ENCODE measurements at regions not wholly inside any gene's neighbourhood (a gene's known extent, or its start where the extent isn't known, plus 50 kb on each side); places are given as distances from the start of the nearest gene placed in this dataset.

- DNase-seq (ENCODE audit: low read depth): no peak
Observed at GRCh38 chr2:235141411-235142128, 189.8 kb downstream of the SH3BP4 start.

- no peak for DNase-seq (ENCODE audit: low read depth)
Observed at GRCh38 chr2:235142601-235143000, 190.8 kb downstream of the SH3BP4 start.

GRCh38 chr2:235143789-235144188 lies 192.0 kb downstream of the SH3BP4 start:
- DNase-seq (ENCODE audit: low read depth): no peak

GRCh38 chr2:235144291-235144690 lies 192.5 kb downstream of the SH3BP4 start:
- no peak for DNase-seq (ENCODE audit: low read depth)

GRCh38 chr2:235146206-235146605 lies 194.4 kb downstream of the SH3BP4 start:
- DNase-seq (ENCODE audit: low read depth): no peak

GRCh38 chr2:235146871-235147565 lies 195.2 kb downstream of the SH3BP4 start:
- no peak for DNase-seq (ENCODE audit: low read depth)

GRCh38 chr2:235148201-235149170 lies 196.7 kb downstream of the SH3BP4 start:
- DNase-seq (ENCODE audit: low read depth): no peak

GRCh38 chr2:235149240-235149659 lies 197.4 kb downstream of the SH3BP4 start:
- no peak for DNase-seq (ENCODE audit: low read depth)

- no peak for DNase-seq (ENCODE audit: low read depth)
Observed at GRCh38 chr2:235149736-235150135, 197.9 kb downstream of the SH3BP4 start.

GRCh38 chr2:235151152-235151551 lies 199.3 kb downstream of the SH3BP4 start:
- no peak for DNase-seq (ENCODE audit: low read depth)

GRCh38 chr2:235155163-235155562 lies 203.3 kb downstream of the SH3BP4 start:
- no peak for DNase-seq (ENCODE audit: low read depth)

- no peak for DNase-seq (ENCODE audit: low read depth)
Observed at GRCh38 chr2:235156055-235156454, 204.2 kb downstream of the SH3BP4 start.

- no peak for DNase-seq (ENCODE audit: low read depth)
Observed at GRCh38 chr2:235157746-235158482, 206.1 kb downstream of the SH3BP4 start.

- no peak for DNase-seq (ENCODE audit: low read depth)
Observed at GRCh38 chr2:235160281-235160810, 208.5 kb downstream of the SH3BP4 start.

GRCh38 chr2:235161565-235161964 lies 209.7 kb downstream of the SH3BP4 start:
- DNase-seq (ENCODE audit: low read depth): no peak

- DNase-seq (ENCODE audit: low read depth): no peak
Observed at GRCh38 chr2:235162082-235162836, 210.4 kb downstream of the SH3BP4 start.

GRCh38 chr2:235162837-235163197 lies 211.0 kb downstream of the SH3BP4 start:
- DNase-seq (ENCODE audit: low read depth): no peak

GRCh38 chr2:235165136-235165535 lies 213.3 kb downstream of the SH3BP4 start:
- DNase-seq (ENCODE audit: low read depth): no peak

GRCh38 chr2:235165631-235166030 lies 213.8 kb downstream of the SH3BP4 start:
- DNase-seq (ENCODE audit: low read depth): no peak

- DNase-seq (ENCODE audit: low read depth): no peak
Observed at GRCh38 chr2:235168174-235168979, 216.6 kb downstream of the SH3BP4 start.

Measured in fibroblast of the conjunctiva (primary cell).